HFF-Myc (cell line): ENCODE measurements at regions not wholly inside any gene's neighbourhood (a gene's known extent, or its start where the extent isn't known, plus 50 kb on each side); places are given as distances from the start of the nearest gene placed in this dataset.

Experiments
- DNase-seq: peaks from one replicate; pipeline ENCODE4 v3.0.0-alpha.2; 2011; ENCODE audit warnings: low read depth; ENCODE audit errors: extremely low read depth
- H3K4me3 ChIP-seq: replicated peaks from 2 replicates; pipeline ENCODE4 v1.5.1; 2011; ENCODE audit warnings: low read depth, mild to moderate bottlenecking, control low read depth, low read length
- TF ChIP-seq, protein P1 (sequence below): IDR thresholded peaks from 2 replicates; pipeline ENCODE4 v1.5.1; 2012; ENCODE audit warnings: mild to moderate bottlenecking, low read depth, low read length, control low read depth; ENCODE audit errors: missing control alignments

DNA sequence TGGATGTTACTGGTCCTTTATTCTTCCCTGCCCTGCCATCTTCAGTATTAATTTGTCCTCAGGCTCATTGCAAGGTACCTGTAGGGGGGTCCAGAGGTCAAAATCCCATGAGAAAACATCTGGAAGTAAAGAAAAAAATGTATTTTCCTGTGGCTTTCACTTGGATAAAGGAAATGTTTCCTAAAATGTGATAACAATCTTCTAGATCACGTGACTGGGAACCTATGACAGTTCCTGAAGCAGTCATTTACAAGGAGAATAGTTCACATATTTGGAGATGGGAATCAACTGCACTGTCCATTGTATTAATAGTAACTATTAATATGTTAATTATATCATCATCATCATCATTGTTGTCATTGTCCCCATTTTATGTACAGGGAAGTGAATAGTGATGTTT is 915.1 kb upstream of the EEF2KMT start:
- H3K4me3 ChIP-seq: no peak overlapping the region
- TF ChIP-seq, protein P1, sequence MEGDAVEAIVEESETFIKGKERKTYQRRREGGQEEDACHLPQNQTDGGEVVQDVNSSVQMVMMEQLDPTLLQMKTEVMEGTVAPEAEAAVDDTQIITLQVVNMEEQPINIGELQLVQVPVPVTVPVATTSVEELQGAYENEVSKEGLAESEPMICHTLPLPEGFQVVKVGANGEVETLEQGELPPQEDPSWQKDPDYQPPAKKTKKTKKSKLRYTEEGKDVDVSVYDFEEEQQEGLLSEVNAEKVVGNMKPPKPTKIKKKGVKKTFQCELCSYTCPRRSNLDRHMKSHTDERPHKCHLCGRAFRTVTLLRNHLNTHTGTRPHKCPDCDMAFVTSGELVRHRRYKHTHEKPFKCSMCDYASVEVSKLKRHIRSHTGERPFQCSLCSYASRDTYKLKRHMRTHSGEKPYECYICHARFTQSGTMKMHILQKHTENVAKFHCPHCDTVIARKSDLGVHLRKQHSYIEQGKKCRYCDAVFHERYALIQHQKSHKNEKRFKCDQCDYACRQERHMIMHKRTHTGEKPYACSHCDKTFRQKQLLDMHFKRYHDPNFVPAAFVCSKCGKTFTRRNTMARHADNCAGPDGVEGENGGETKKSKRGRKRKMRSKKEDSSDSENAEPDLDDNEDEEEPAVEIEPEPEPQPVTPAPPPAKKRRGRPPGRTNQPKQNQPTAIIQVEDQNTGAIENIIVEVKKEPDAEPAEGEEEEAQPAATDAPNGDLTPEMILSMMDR: no peak
- DNase-seq: no peak

DNA sequence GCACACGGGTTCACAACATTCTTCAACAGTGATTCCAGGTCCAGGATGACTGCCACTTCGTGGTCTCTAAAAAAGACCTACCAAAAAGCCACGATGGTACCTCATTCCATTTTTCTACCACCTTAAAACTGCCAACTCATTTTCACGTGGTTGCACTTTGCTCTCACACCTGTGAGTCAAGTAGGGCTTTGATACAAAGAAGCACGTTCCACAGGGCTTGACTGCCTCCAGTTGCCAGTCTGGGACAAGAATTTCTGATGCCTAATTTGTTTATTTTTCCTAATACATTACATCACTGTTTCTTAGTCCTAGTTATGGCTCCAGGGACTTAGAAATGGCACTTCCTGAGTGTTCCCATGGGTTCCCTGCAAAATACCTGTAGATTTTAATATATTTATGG is 911.6 kb upstream of the EEF2KMT start:
- TF ChIP-seq, protein P1: no peak
- H3K4me3 ChIP-seq: no peak overlapping the region
- DNase-seq: no peak

DNA sequence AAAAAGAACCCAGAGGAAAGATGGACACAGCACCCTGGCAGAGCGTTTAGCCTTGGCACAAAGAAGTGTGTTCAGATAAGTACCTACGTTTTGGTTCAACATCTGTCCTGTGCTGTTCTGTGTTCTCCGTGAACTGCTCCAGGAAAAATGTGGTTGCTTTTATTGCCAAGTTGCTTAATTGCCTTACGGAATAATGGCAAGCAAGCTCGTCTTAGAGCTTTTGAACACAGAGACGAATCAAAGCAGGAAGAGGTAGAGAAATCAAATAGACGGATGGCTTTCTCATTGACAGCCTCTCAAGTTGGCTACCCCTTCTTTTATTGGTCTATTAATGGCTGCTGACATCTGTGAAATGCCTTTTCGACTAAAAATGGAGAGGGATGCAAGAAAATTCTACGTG is 911.1 kb upstream of the EEF2KMT start:
- TF ChIP-seq, protein P1: no peak

DNA sequence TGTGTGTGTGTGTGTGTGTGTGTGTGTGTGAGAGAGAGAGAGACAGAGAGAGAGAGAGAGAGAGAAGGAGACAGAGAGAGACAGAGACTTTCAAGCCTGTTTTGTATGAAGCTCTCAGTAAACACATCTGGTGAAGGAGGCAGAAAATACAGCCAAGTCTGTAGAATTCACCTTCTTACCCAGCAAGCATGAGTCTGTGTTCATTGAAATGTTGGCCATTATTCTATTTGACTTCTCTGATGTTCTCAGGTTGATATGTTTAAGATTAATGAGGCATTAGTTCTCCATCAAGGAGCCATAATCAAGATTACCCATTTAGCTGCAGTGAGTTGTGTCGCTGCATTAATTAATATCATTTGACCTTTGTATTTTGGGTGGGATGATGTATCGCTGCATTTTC is 895.8 kb upstream of the EEF2KMT start:
- TF ChIP-seq, protein P1: no peak

More for the DNA sequence above, 911.1 kb upstream of the EEF2KMT start:
- no peak overlapping the region for H3K4me3 ChIP-seq
- no peak for DNase-seq

DNA sequence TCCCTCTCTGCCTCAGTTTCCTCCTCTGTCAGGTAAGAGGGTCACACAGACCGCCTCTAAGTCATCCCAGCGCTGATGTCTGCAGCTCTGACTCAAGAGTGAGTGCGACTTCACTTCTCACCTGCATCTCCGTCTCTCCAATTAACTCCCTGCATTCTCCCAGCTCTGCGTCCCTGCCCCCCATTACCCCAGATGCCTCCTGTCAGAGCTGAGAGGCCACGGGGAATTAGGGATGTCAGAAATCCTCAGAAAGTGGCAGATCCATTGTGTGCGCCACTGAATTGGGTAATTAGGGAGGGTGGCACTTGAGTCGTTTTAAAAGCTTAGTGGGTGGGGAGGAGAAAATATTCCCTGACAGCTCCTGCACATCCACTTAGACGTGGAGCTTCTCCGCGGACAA is 885.4 kb upstream of the EEF2KMT start:
- no peak for DNase-seq
- TF ChIP-seq, protein P1: no peak
- H3K4me3 ChIP-seq: no peak overlapping the region

More for the DNA sequence above, 895.8 kb upstream of the EEF2KMT start:
- no peak for DNase-seq
- no peak overlapping the region for H3K4me3 ChIP-seq

DNA sequence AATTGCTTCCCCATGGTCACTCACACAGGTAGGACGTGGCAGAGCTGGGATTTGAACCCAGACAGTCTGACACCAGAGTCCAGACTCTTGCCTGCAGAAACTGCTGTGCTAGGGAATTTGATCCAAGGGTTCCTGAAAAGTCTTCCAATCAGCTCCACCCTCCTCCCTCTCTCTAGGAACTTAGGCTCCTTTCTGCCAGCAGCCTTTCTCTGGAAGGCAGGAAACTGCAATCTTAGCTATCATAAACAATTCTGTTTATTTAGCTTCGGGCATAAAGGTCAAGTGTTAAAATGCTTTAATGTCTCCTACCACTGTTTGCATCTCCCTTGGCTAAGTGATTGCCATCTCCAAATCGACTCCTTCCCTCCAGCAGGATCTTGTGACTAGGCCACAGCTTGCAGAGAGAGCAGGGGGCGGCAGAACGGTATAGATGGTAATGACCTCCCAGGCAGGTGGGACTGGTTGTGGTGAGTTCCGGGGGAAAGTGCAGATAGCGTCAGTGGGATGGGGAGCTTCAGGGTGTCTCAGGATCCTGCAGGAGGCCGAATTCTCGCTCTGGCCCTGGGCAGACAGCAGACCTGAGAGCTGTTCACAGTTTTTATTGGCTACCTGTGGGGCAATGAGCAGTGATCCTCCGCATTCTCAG is 882.4 kb upstream of the EEF2KMT start:
- TF ChIP-seq, protein P1: no peak
- no peak for DNase-seq
- H3K4me3 ChIP-seq: no peak overlapping the region

DNA sequence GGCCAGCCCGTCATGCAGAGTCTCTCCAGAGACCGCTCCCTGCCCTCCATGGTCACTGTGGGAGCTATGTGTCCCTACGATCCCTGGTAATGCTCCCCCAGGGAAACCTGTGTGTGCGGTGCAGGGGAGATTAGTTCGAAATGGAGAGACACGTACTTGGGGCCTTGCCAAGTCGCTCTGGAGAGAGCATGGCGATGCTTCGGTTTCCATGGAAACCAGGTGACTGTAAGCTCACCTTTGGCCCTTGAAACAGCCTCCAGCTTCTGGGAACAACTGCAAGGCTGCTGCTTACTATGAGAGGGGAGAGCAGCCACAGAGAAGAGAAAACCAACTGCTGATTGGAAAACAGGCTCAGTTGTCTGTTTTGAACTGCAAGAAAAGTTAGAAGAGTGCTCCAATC is 879.7 kb upstream of the EEF2KMT start:
- H3K4me3 ChIP-seq: no peak overlapping the region
- no peak for DNase-seq
- TF ChIP-seq, protein P1: no peak
